Prostate gland (tissue), 2 donors: ENCODE measurements at regions not wholly inside any gene's neighbourhood (a gene's known extent, or its start where the extent isn't known, plus 50 kb on each side); places are given as distances from the start of the nearest gene placed in this dataset.

Experiments
- POLR2A ChIP-seq: fragments of 450-650 bp; IDR thresholded peaks from one replicate; pipeline ENCODE4 v1.6.1; 2016; ENCODE audit warnings: antibody characterized with exemption, mild to moderate bottlenecking
- POLR2AphosphoS5 ChIP-seq: sonication (generic); formaldehyde crosslinking; IDR thresholded peaks from one replicate; pipeline ENCODE4 v1.6.1; 2017; ENCODE audit warnings: antibody characterized with exemption
- TF ChIP-seq, protein P1 (sequence below), 4 experiments: fragments of 200-600 bp in 2 of 4; fragments of 450-650 bp in 2 of 4; sonication (generic) in 2 of 4; IDR thresholded peaks; 1 replicate in 3 of 4; 2 replicates in 1 of 4; pipeline ENCODE4 v1.5.1; 2016 to 2019; ENCODE audit warnings: antibody characterized with exemption in 4 of 4, mild to moderate bottlenecking in 2 of 4, moderate library complexity in 2 of 4

- TF ChIP-seq, protein P1, sequence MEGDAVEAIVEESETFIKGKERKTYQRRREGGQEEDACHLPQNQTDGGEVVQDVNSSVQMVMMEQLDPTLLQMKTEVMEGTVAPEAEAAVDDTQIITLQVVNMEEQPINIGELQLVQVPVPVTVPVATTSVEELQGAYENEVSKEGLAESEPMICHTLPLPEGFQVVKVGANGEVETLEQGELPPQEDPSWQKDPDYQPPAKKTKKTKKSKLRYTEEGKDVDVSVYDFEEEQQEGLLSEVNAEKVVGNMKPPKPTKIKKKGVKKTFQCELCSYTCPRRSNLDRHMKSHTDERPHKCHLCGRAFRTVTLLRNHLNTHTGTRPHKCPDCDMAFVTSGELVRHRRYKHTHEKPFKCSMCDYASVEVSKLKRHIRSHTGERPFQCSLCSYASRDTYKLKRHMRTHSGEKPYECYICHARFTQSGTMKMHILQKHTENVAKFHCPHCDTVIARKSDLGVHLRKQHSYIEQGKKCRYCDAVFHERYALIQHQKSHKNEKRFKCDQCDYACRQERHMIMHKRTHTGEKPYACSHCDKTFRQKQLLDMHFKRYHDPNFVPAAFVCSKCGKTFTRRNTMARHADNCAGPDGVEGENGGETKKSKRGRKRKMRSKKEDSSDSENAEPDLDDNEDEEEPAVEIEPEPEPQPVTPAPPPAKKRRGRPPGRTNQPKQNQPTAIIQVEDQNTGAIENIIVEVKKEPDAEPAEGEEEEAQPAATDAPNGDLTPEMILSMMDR (IDR thresholded peaks at IDR 0.05), result no peak
- no peak for TF ChIP-seq POLR2AphosphoS5
- TF ChIP-seq POLR2A, result no peak
These were observed 166.2 kb downstream of the DEPDC1B start for GRCh38 chr5:60533789-60534188.
